PC-3 (cell line): ENCODE measurements at regions not wholly inside any gene's neighbourhood (a gene's known extent, or its start where the extent isn't known, plus 50 kb on each side); places are given as distances from the start of the nearest gene placed in this dataset.

Experiments
- ATAC-seq: fragments of 200-7000 bp; cut with Tn5 transposase; 2 replicates; pipeline ENCODE4 v1.9.1; 2020; ENCODE audit warnings: mild to moderate bottlenecking, moderate library complexity
- BruUV-seq: library from RNA; stranded (reverse); fragments of 400-500 nt; replicated peaks from 2 replicates; lab custom pipeline; 2021; lab: Mats Ljungman, UMichigan
- CTCF ChIA-PET: fragments of 300-600 bp; sonication (Branson Sonifier 250); formaldehyde crosslinking; loops from one replicate; lab custom pipeline; 2022; ENCODE audit warnings: antibody characterized with exemption; lab: Charles Lee
- POLR2A ChIA-PET: fragments of 300-600 bp; sonication (Branson Sonifier 250); formaldehyde crosslinking; loops from one replicate; lab custom pipeline; 2022; ENCODE audit warnings: antibody characterized with exemption; ENCODE audit not compliant: unreplicated experiment; lab: Charles Lee
- DNase-seq: peaks from one replicate; pipeline ENCODE4 v3.0.0-alpha.2; 2015
- H2AFZ ChIP-seq: fragments of 300-600 bp; sonication (generic); 2 replicates; pipeline ENCODE4 v1.6.0; 2016; ENCODE audit warnings: antibody characterized with exemption, low read length
- H3F3A ChIP-seq: fragments of 300-600 bp; sonication (generic); one replicate; pipeline ENCODE4 v1.6.0; 2017; ENCODE audit warnings: antibody characterized with exemption, low read length, control low read depth, mild to moderate bottlenecking; ENCODE audit not compliant: unreplicated experiment
- H3K27ac ChIP-seq: fragments of 300-600 bp; sonication (generic); 2 replicates; pipeline ENCODE4 v1.5.1; 2016; ENCODE audit warnings: mild to moderate bottlenecking, low read length
- H3K27me3 ChIP-seq: fragments of 300-600 bp; sonication (generic); 2 replicates; pipeline ENCODE4 v1.6.1; 2016; ENCODE audit warnings: low read length, mixed read lengths
- H3K36me3 ChIP-seq: fragments of 300-600 bp; sonication (generic); 2 replicates; pipeline ENCODE4 v1.6.1; 2016; ENCODE audit warnings: low read depth, mixed run types, low read length, mixed read lengths
- H3K4me1 ChIP-seq: fragments of 300-600 bp; sonication (generic); 2 replicates; pipeline ENCODE4 v1.5.1; 2016; ENCODE audit warnings: low read length; ENCODE audit not compliant: insufficient read depth
- H3K4me2 ChIP-seq: fragments of 300-600 bp; sonication (generic); 2 replicates; pipeline ENCODE4 v1.6.0; 2016; ENCODE audit warnings: low read length
- H3K4me3 ChIP-seq: fragments of 300-600 bp; sonication (generic); 2 replicates; pipeline ENCODE4 v1.5.1; 2016; ENCODE audit warnings: mild to moderate bottlenecking, low read length, mixed read lengths
- H3K79me2 ChIP-seq: fragments of 300-600 bp; sonication (generic); 2 replicates; pipeline ENCODE4 v1.6.1; 2017; ENCODE audit warnings: low read length, mixed read lengths
- H3K9ac ChIP-seq: fragments of 300-600 bp; sonication (generic); 2 replicates; pipeline ENCODE4 v1.6.0; 2016; ENCODE audit warnings: mild to moderate bottlenecking, low read length
- H3K9me2 ChIP-seq: fragments of 300-600 bp; sonication (generic); replicated peaks from 2 replicates; pipeline ENCODE4 v1.6.1; 2016; ENCODE audit warnings: mixed run types, low read length, mixed read lengths
- H3K9me3 ChIP-seq: fragments of 300-600 bp; sonication (generic); 2 replicates; pipeline ENCODE4 v1.6.1; 2016; ENCODE audit warnings: low read length, mixed read lengths
- H4K20me1 ChIP-seq: fragments of 300-600 bp; sonication (generic); 2 replicates; pipeline ENCODE4 v1.6.1; 2016; ENCODE audit warnings: low read length, mixed read lengths
- EZH2 ChIP-seq: fragments of 300-600 bp; sonication (generic); IDR thresholded peaks from one replicate; pipeline ENCODE4 v1.6.1; 2017; ENCODE audit warnings: antibody characterized with exemption, mild to moderate bottlenecking, low read length; ENCODE audit not compliant: unreplicated experiment
- EZH2phosphoT487 ChIP-seq: fragments of 300-600 bp; sonication (generic); IDR thresholded peaks from 2 replicates; pipeline ENCODE4 v1.6.1; 2018; ENCODE audit warnings: mild to moderate bottlenecking, antibody characterized with exemption, low read length, borderline replicate concordance
- intact Hi-C: fragments of 100-400 bp; cut with micrococcal nuclease; formaldehyde crosslinking; loops from 2 replicates; pipeline ENCODE4 v1.9.0; 2023
- TF ChIP-seq, protein P1 (sequence below): fragments of 300-600 bp; sonication (generic); conservative IDR thresholded peaks from 2 replicates; pipeline ENCODE4 v1.5.1; 2017; ENCODE audit warnings: antibody characterized with exemption, low read depth, mild to moderate bottlenecking, low read length

DNA sequence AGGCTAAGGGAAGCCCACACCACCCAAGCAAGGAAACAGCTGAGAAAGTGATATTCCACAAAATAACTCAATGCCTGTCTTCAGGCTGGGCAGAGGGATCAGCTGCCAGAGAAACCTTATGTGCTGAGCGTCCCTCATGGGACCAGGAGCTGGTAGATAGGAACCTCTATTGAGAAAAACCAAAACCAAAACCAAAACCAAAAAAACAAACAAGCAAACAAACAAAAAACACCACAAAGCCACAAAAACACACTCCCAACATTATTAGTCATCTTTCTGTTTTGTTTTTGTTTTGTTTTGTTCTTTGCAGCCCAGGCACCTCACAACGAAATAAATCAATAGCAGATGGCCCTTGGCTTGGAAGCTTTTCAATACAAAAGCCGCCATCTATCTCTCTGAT lies 760.8 kb upstream of the CELF2 start:
- ATAC-seq, result no peak

DNA sequence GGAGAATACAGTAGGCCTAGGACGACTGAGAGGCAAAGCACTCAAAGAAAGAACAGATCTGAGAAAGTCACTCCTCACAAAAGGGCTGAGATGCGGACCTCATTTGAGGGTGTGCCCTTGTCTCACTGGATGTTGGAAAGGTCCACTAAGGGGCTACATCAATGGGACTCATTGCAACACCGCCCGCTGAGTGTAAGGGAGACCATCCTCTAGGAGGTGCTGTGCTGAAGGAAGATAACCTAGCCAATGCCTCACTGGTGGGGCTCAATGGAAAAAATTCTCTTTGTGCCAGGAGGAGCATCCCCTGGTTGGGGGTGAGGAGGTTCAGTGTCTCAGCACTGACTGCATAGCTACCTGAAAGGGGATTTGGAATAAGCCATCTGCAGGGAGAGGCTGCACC lies 758.7 kb upstream of the CELF2 start:
- Histone ChIP-seq H3F3A (no peaks in the 10 kb centered on the region), H4K20me1 (no peaks in the 10 kb centered on the region), H3K27me3 (no peaks in the 10 kb centered on the region), H2AFZ (no peak overlapping the region), H3K9ac (no peak overlapping the region), H3K4me1 (no peaks in the 10 kb centered on the region), H3K27ac (no peak overlapping the region), H3K79me2 (no peaks in the 10 kb centered on the region), H3K9me3 (no peaks in the 10 kb centered on the region), H3K4me2 (no peak overlapping the region), H3K36me3 (no peaks in the 10 kb centered on the region), H3K4me3 (no peak overlapping the region), H3K9me2 (no peaks in the 10 kb centered on the region)
- intact Hi-C loops, result no loop called here
- no TSS peak for BruUV-seq
- POLR2A ChIA-PET, result no interaction called here
- no peak for ATAC-seq
- CTCF ChIA-PET, result no interaction called here
- DNase-seq, result no peak
- TF ChIP-seq EZH2 (no peak), EZH2phosphoT487 (no peak)

More for the DNA sequence above, 760.8 kb upstream of the CELF2 start:
- Histone ChIP-seq H3K9ac (no peak overlapping the region), H3K4me1 (no peaks in the 10 kb centered on the region), H3K4me3 (no peak overlapping the region), H3K9me3 (no peaks in the 10 kb centered on the region), H3K27ac (no peak overlapping the region), H3F3A (no peaks in the 10 kb centered on the region), H3K4me2 (no peak overlapping the region), H2AFZ (no peak overlapping the region), H3K36me3 (no peaks in the 10 kb centered on the region), H4K20me1 (no peaks in the 10 kb centered on the region), H3K9me2 (no peaks in the 10 kb centered on the region), H3K79me2 (no peaks in the 10 kb centered on the region), H3K27me3 (no peaks in the 10 kb centered on the region)
- no TSS peak for BruUV-seq
- CTCF ChIA-PET, result no interaction called here
- TF ChIP-seq, protein P1, sequence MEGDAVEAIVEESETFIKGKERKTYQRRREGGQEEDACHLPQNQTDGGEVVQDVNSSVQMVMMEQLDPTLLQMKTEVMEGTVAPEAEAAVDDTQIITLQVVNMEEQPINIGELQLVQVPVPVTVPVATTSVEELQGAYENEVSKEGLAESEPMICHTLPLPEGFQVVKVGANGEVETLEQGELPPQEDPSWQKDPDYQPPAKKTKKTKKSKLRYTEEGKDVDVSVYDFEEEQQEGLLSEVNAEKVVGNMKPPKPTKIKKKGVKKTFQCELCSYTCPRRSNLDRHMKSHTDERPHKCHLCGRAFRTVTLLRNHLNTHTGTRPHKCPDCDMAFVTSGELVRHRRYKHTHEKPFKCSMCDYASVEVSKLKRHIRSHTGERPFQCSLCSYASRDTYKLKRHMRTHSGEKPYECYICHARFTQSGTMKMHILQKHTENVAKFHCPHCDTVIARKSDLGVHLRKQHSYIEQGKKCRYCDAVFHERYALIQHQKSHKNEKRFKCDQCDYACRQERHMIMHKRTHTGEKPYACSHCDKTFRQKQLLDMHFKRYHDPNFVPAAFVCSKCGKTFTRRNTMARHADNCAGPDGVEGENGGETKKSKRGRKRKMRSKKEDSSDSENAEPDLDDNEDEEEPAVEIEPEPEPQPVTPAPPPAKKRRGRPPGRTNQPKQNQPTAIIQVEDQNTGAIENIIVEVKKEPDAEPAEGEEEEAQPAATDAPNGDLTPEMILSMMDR, result no peak
- no peak for TF ChIP-seq EZH2phosphoT487
- TF ChIP-seq EZH2, result no peak
- no peak for DNase-seq
- POLR2A ChIA-PET, result no interaction called here
- intact Hi-C loops, result no loop called here

DNA sequence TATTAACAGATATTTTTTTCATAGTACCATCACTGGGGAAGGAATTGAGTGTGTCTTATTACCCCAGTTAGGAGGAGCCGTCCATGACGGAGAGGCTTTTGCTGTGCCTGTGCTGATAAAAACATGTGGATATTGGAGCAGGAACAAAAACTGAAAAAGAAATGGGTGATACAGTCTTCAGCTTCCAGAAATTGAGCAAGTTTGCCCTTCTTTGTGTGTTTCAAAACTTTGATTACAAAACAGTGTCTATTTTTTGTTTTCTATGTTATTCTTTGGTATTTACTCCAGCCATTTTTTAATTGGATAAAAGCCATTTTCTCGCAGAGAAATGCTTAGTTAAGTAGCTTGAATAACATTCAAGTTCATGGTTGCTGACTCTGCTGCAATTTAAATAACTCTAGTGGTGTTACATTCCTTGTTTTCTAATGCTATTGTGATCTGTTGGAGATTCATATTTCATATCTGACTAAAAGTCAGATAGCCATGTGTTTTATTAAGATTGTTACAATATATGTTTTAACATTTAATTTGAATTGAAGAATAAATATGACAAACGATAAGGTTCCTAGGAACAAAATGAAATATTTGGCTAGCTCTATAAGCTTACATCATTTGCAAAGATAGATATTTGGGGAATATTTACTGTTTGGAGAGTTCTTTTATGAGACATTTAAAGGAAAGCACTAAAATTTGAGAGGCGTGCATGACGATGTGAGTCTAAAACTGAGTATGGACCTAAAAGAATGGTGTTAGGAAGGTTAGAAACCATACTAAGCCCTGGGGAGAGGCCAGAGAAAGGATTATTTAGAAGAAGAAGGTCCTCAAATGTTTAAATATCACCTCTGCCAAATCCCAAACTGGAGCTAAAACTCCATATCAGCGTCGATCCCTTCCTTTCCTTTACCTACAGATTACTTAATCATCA lies 747.3 kb upstream of the CELF2 start:
- Histone ChIP-seq H3K79me2 (no peaks in the 10 kb centered on the region), H3K4me2 (no peak overlapping the region), H3F3A (no peaks in the 10 kb centered on the region), H3K9me3 (no peaks in the 10 kb centered on the region), H3K4me1 (no peaks in the 10 kb centered on the region), H2AFZ (no peak overlapping the region), H3K27ac (no peak overlapping the region), H3K4me3 (no peak overlapping the region), H3K27me3 (no peaks in the 10 kb centered on the region), H4K20me1 (no peaks in the 10 kb centered on the region), H3K9me2 (no peaks in the 10 kb centered on the region), H3K36me3 (no peaks in the 10 kb centered on the region), H3K9ac (no peak overlapping the region)
- ATAC-seq (no peak), DNase-seq (no peak)
- intact Hi-C loops, result no loop called here
- no TSS peak for BruUV-seq
- ChIA-PET POLR2A (no interaction called here), CTCF (no interaction called here)
- TF ChIP-seq EZH2, result no peak
- TF ChIP-seq, protein P1, result no peak
- no peak for TF ChIP-seq EZH2phosphoT487
